ENCODE measurements at regions not wholly inside any gene's neighbourhood (a gene's known extent, or its start where the extent isn't known, plus 50 kb on each side); places are given as distances from the start of the nearest gene placed in this dataset.
A peak's percentile ranks its signal among the peaks of the same experiment; 100 is the strongest.

- no peak for DNase-seq
These were observed 604.4 kb downstream of the TDRD15 start for GRCh38 chr2:21728133-21728532.

DNA sequence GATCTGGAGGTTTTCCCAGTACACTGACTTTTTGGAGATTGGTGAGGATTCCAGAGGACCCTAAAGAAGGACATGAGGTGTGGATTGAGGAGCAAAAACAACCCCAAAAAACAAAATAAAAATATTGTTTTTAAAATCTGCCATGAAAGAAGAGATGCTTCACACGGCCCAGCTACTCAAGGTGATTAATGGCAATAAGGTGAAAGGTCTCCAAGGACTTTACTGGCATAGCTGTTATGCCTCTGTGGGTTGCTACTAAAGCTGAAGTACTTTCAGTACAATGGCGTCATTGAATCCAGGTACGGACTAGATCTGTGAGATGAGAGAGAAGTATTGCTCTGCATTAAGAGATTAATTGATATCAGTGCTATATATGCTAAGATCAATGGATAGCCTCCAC is 606.4 kb downstream of the TDRD15 start:
- DNase-seq, result no peak

GRCh38 chr2:21740484-21740883 is 616.7 kb downstream of the TDRD15 start:
- no peak for DNase-seq

- no peak for DNase-seq
These were observed 622.7 kb downstream of the TDRD15 start for GRCh38 chr2:21746499-21746898.

DNA sequence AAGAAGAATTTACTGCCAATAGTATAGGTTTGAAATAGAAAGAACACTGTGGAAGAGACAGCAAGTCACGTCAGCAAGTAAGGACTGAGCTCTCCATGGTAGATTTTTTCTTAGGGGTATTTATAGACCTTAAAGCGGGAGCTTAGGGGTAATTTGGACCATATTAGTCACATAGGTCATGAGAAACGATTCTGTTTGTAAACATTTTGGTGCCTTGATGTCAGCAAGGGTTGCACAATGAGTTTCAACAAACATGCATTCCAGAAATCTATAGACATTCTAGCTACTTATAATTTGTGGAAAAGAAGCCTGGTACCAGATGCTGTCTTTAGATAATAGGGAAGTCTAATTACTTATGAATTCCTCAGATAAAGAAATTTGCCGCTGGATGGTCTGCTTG is 624.7 kb downstream of the TDRD15 start:
- DNase-seq, result no peak

DNA sequence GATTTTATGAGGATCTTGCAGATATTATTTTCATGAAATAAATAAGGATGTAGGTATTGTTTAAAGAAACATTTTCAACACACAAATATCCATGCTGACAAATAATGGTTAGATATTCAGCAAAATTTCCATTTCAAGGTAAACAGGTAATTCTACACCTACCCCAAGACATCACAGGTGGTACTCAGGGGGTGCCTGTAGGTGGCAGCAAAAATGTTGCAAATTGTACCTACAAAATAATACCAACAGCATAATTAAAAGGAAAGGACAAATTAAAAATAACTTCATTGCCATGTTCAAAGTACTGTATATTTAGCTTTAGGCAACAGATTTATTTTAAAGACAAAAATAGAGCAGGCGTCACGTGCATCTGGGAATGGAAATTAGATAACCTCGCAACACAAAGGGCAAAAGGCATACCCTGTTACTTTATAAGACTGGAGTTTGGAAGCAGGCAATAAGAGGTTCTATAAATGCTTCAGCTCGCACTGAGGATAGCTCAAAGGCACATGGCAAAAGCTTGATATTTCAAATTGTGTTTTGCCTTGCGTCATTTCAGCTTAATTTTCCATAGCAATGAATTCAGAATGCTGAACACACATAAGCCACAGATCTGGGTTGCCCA is 630.5 kb downstream of the TDRD15 start:
- peak; percentile 6 to 15 for DNase-seq

- peak; percentile 14 to 17 for DNase-seq
These were observed 634.1 kb downstream of the TDRD15 start for GRCh38 chr2:21757805-21758430.

DNA sequence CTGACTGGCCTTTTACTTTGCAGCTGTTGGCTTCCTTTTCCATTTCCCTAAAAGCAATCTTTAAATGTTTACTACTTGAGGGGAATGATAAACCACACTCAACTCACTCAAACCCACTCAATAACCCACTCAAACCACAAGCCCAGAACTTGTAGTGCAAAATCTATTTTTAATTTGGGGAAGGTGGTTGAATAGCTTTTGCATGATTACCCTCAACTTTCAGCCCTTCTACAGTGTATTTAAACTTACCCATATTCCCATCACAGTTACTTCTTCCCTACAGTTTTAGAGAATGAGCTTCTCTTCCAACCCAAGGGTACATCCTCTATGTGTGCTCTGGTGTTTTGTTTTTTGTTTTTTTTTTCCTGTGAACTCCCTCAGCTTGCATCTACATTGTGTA is 636.1 kb downstream of the TDRD15 start:
- DNase-seq, result no peak

- no peak for DNase-seq
These were observed 637.6 kb downstream of the TDRD15 start for GRCh38 chr2:21761361-21761760.

GRCh38 chr2:21763501-21763900 is 639.7 kb downstream of the TDRD15 start:
- DNase-seq, result no peak

- no peak for DNase-seq
These were observed 647.0 kb downstream of the TDRD15 start for GRCh38 chr2:21770787-21771186.

- no peak for DNase-seq
These were observed 648.9 kb downstream of the TDRD15 start for GRCh38 chr2:21772624-21773023.

DNA sequence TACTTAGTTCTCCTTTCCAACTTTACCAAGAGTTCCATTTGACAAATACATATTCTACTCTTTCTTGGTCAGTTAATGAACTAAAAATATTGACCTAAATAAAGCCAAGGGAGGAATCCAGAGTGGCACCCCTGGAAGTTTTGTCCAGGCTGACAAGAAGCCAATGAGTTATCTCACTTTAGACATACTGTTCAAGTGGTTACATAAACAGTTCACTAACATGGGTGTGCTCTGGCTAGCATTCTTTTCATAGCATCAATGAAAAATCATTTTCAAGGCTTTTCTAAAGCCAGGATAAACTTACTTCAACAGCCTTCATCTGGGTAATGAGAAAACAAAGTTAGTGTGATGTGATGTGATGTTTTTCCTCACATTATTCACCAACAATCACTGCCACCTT is 649.4 kb downstream of the TDRD15 start:
- DNase-seq, result no peak

- no peak for DNase-seq
These were observed 651.1 kb downstream of the TDRD15 start for GRCh38 chr2:21774691-21775368.

GRCh38 chr2:21779786-21780185 is 656.0 kb downstream of the TDRD15 start:
- DNase-seq, result no peak

GRCh38 chr2:21781962-21782361 is 658.2 kb downstream of the TDRD15 start:
- no peak for DNase-seq

GRCh38 chr2:21782866-21783265 is 659.1 kb downstream of the TDRD15 start:
- no peak for DNase-seq

GRCh38 chr2:21787941-21788340 is 664.2 kb downstream of the TDRD15 start:
- no peak for DNase-seq

GRCh38 chr2:21790311-21790710 is 666.5 kb downstream of the TDRD15 start:
- DNase-seq, result peak in 1 of 2 experiments; percentile 1

DNA sequence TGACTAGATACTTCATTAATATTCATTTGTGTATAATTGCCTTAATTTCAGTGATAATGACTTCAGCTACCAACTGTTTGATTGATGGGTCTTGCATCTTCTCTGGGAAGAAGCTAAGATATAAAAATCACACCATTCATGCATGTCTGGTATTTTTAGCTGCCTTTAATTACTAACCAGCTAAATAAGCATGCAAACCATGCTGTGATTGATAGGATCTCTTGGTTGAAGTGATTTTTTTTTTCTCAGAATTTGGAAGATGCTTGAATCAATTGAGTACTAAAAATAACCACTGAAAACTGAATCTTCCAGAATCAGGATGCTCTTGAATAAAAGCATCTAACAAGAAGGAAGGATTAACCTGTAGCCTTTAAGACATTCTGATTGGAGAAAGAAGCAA is 668.8 kb downstream of the TDRD15 start:
- no peak for DNase-seq

- no peak for DNase-seq
These were observed 669.7 kb downstream of the TDRD15 start for GRCh38 chr2:21793461-21793860.

DNA sequence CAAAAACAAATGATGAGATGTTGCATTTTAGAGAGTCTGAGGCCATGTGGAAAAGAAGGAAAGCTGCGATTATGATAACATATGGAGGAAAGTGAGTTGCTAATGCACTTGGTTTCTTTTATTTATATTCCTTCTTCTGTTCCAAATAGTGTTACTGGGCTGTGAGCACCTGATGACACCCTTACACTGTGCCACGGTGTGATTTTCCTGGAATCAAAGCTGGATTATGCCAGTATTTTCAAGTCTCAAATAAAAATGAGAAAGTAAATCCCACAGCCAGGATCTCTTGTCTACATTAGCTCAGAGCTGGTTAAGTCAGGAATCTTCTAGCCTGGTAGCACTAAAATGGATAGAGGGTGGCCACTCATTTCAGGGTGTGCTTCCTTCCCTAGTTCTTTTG is 670.8 kb downstream of the TDRD15 start:
- no peak for DNase-seq

- DNase-seq, result no peak
These were observed 676.6 kb downstream of the TDRD15 start for GRCh38 chr2:21800356-21800755.

GRCh38 chr2:21803550-21803949 is 679.8 kb downstream of the TDRD15 start:
- DNase-seq, result no peak

DNA sequence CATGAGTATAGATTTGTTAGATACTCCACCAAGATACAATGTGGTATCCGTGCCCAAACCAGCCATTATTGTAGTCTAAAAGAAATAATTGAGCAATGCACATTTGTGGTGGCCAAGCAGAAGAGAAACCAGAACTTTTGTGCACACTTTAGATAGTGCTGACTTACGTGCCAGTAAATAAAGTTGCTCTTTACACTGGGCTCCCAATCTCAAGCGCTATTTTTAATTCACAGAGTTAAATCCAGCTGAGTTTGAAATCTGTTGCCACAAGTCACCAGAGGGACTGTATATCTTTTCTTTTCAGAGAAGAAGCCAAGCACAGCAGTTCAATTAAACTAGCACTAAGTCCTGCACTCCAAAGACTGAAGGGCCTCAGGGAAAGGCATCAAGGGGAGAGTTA is 680.4 kb downstream of the TDRD15 start:
- DNase-seq, result no peak
